ENCODE measurements at regions not wholly inside any gene's neighbourhood (a gene's known extent, or its start where the extent isn't known, plus 50 kb on each side); places are given as distances from the start of the nearest gene placed in this dataset.

DNA sequence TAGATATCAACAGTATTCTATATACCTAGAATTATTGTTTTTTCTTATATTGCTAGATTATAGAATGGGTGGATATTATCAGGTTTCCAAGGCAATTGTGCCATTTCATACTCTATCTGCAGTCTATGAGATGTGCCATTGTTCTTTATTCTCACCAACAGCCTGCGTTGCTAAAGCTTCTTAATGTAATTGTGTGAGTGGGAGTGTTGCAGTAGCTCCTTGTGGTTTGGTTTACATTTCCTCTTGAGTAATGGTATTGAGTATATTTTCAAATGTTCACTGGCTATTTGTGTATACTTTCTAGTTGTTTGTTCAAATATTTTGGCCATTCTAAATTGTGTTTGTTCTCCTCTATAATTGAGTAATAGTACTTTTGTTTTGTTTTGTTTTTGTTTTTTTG, 199.2 kb downstream of the TFEC start:
- Histone ChIP-seq H3K27me3 (ENCODE audit: control insufficient read depth, insufficient read depth, low read length) (no peaks in the 10 kb centered on the region), H3K4me3 (ENCODE audit: low read depth, low read length) (no peak overlapping the region), H3K36me3 (ENCODE audit: control insufficient read depth, insufficient read depth, low read length) (no peaks in the 10 kb centered on the region)
- no peak for FAIRE-seq
- TF ChIP-seq, protein P1, sequence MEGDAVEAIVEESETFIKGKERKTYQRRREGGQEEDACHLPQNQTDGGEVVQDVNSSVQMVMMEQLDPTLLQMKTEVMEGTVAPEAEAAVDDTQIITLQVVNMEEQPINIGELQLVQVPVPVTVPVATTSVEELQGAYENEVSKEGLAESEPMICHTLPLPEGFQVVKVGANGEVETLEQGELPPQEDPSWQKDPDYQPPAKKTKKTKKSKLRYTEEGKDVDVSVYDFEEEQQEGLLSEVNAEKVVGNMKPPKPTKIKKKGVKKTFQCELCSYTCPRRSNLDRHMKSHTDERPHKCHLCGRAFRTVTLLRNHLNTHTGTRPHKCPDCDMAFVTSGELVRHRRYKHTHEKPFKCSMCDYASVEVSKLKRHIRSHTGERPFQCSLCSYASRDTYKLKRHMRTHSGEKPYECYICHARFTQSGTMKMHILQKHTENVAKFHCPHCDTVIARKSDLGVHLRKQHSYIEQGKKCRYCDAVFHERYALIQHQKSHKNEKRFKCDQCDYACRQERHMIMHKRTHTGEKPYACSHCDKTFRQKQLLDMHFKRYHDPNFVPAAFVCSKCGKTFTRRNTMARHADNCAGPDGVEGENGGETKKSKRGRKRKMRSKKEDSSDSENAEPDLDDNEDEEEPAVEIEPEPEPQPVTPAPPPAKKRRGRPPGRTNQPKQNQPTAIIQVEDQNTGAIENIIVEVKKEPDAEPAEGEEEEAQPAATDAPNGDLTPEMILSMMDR (IDR thresholded peaks at IDR 0.05; ENCODE audit: insufficient read depth, low read length, severe bottlenecking): no peak
- DNase-seq (ENCODE audit: low read depth): no peak

DNA sequence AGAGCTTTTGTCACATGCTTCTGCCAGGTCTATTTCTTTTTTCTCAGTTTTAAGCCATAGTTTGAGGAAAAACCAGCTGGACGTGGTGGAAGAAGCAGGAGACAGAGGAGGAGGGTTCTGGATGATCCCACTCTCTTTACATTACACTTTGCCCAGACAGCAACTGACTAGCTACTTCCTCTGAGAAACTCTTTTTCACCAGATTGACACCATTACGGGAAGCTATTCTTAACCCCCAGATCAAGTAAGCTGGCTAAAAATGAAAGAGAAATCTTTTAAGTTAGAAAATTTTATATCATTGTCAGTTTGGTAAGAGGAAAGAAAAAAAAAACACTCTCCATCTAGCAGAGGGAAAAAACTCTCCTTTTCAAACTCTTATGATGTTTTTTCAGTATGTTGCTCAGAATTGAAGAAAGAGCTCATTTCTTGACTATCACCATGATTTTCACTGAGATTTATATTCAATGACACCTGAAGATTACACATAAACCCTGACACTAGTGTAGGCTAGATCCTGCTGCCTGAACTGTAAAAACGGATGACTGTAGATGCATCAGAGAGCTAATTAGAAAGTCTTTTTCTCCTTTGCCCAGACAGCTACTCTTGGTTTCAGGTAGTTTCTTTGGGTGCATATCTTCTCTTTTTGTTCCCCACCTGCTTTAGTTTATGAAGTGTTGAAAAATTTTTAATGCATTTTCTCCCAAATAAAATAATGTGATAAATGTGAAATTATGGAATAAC, 203.1 kb downstream of the TFEC start:
- TF ChIP-seq, protein P1 (IDR thresholded peaks at IDR 0.05; ENCODE audit: insufficient read depth, low read length, severe bottlenecking): no peak
- DNase-seq (ENCODE audit: low read depth): no peak
- H3K4me3 ChIP-seq (ENCODE audit: low read depth, low read length): no peak overlapping the region
- no peaks in the 10 kb centered on the region for H3K36me3 ChIP-seq (ENCODE audit: control insufficient read depth, insufficient read depth, low read length)
- H3K27me3 ChIP-seq (ENCODE audit: control insufficient read depth, insufficient read depth, low read length): no peaks in the 10 kb centered on the region
- no peak for FAIRE-seq

DNA sequence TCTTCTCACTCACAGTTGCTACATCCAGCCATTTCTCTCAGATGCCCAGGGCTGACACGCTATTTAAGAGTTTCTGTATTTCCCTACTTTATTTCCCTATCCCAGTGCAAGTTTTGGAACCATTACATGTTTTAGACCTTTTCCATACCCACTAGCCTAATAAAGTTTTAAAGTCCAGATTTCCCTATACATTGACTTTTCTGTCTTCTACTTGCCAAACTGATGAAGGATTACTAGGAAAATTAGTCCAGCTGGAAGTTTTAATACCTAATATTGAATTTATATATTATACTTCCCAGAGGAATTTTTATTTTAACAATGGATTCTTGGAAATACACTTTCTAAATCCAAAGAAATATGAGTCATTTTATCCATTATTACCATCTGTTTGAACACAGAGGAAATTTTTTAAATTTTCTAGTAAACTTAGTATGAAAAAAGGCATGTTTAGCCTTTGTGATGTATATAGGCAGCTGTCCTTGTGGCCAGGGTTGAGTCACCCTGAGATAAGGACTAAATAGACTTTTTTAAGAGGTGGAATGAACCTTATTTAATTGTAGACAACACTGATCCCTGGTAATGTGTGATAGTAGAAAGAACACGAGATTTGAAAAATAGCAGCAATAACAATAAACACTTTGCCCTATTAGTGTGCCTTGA, 205.0 kb downstream of the TFEC start:
- no peak for FAIRE-seq

DNA sequence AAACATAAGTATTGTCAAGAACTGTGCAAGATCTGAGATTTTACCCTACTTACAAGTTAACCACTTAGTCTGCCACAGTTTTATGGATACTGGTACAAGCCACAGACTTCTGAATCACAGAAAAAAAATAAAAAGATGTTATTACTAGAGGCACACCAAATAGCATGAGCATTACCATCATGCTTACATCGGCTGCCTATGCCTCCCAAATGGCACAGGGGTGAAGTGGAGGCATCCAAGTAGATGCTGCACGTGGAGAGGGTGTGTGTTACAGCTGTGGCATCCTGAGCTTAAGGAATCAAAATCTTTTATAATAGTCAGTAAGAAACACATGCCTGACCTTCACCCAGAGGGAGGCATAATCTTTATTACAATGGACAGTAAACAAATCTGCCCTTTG, 207.8 kb downstream of the TFEC start:
- Histone ChIP-seq H3K4me3 (ENCODE audit: low read depth, low read length) (no peak overlapping the region), H3K27me3 (ENCODE audit: control insufficient read depth, insufficient read depth, low read length) (no peaks in the 10 kb centered on the region), H3K36me3 (ENCODE audit: control insufficient read depth, insufficient read depth, low read length) (no peaks in the 10 kb centered on the region)
- DNase-seq (ENCODE audit: low read depth) (no peak), FAIRE-seq (no peak)
- TF ChIP-seq, protein P1 (IDR thresholded peaks at IDR 0.05; ENCODE audit: insufficient read depth, low read length, severe bottlenecking): no peak

More for the DNA sequence above, 205.0 kb downstream of the TFEC start:
- Histone ChIP-seq H3K4me3 (ENCODE audit: low read depth, low read length) (no peak overlapping the region), H3K36me3 (ENCODE audit: control insufficient read depth, insufficient read depth, low read length) (no peaks in the 10 kb centered on the region), H3K27me3 (ENCODE audit: control insufficient read depth, insufficient read depth, low read length) (no peaks in the 10 kb centered on the region)
- no peak for DNase-seq (ENCODE audit: low read depth)
- TF ChIP-seq, protein P1 (IDR thresholded peaks at IDR 0.05; ENCODE audit: insufficient read depth, low read length, severe bottlenecking): no peak

DNA sequence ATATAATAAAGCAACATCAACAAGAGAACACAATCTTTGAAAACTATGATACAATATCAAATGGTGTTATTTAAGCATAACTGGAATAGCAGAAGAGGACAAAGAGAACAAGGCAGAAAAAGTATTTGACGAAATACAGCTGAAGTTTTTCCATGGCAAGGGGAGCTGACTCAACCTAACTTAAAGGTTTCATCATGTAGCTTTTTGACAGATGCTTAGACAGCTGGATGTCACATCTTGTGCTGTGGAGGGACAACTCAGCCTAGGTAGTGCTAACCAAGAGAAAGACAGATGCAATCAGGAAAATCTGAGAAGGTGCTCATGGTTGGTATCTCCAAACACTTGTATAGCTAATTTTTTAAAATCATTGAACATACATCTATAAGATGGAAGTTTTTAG, 208.2 kb downstream of the TFEC start:
- Histone ChIP-seq H3K27me3 (ENCODE audit: control insufficient read depth, insufficient read depth, low read length) (no peaks in the 10 kb centered on the region), H3K4me3 (ENCODE audit: low read depth, low read length) (no peak overlapping the region), H3K36me3 (ENCODE audit: control insufficient read depth, insufficient read depth, low read length) (no peaks in the 10 kb centered on the region)
- TF ChIP-seq, protein P1 (IDR thresholded peaks at IDR 0.05; ENCODE audit: insufficient read depth, low read length, severe bottlenecking): no peak
- FAIRE-seq: no peak
- DNase-seq (ENCODE audit: low read depth): no peak
